Naive thymus-derived CD4-positive, alpha-beta T cell (primary cell): ENCODE measurements at regions not wholly inside any gene's neighbourhood (a gene's known extent, or its start where the extent isn't known, plus 50 kb on each side); places are given as distances from the start of the nearest gene placed in this dataset.
"Not testable (repeated sequence)": the region's sequence is repeated elsewhere in the genome, so short reads cannot be mapped to it uniquely, and the experiment has no call there.

Experiments used
- ATAC-seq: fragments of 150-1000 bp; cut with Tn5 transposase; 2 replicates; pipeline ENCODE4 v1.10.0; 2021; ENCODE audit warnings: mild to moderate bottlenecking, moderate library complexity
- CTCF ChIA-PET: fragments of 350-600 bp; sonication (Branson Sonifier 250); formaldehyde crosslinking; loops from one replicate; lab custom pipeline; 2021; ENCODE audit warnings: antibody characterized with exemption; lab: Charles Lee
- POLR2A ChIA-PET: fragments of 350-600 bp; sonication (Branson Sonifier 250); formaldehyde crosslinking; loops from one replicate; lab custom pipeline; 2021; ENCODE audit warnings: antibody characterized with exemption, inconsistent platforms; lab: Charles Lee
- DNase-seq, 9 donors: peaks; one replicate each; pipeline versions ENCODE4 v3.0.0 to v3.0.0-alpha.2; 2020 to 2022; ENCODE audit warnings: mixed read lengths in 1 of 9
- H3K27ac ChIP-seq: one replicate; pipeline ENCODE4 v1.7.0; 2013; ENCODE audit warnings: mild to moderate bottlenecking, low read depth, low read length, moderate library complexity
- H3K27me3 ChIP-seq, 2 donors: one replicate each; pipeline ENCODE4 v1.7.0; 2013; ENCODE audit warnings: low read length in 2 of 2, mild to moderate bottlenecking in 2 of 2, moderate library complexity in 2 of 2; ENCODE audit not compliant: control insufficient read depth in 2 of 2, insufficient read depth in 2 of 2
- H3K36me3 ChIP-seq, 3 experiments: 1 replicate in 2 of 3; 2 replicates in 1 of 3; pipeline ENCODE4 v1.7.0; 2013; ENCODE audit warnings: low read length in 3 of 3, mild to moderate bottlenecking in 3 of 3, moderate library complexity in 1 of 3; ENCODE audit not compliant: insufficient read depth in 3 of 3, control insufficient read depth in 2 of 3
- H3K4me1 ChIP-seq, 2 donors: one replicate each; pipeline ENCODE4 v1.7.0; 2013; ENCODE audit warnings: low read length in 2 of 2, mild to moderate bottlenecking in 2 of 2, moderate library complexity in 1 of 2; ENCODE audit not compliant: control insufficient read depth in 2 of 2, insufficient read depth in 2 of 2
- H3K4me3 ChIP-seq: 2 replicates; pipeline ENCODE4 v1.7.0; 2013; ENCODE audit warnings: mild to moderate bottlenecking, low read length
- H3K9me3 ChIP-seq, 3 experiments: 1 replicate in 2 of 3; 2 replicates in 1 of 3; pipeline ENCODE4 v1.7.0; 2013; ENCODE audit warnings: low read length in 3 of 3; ENCODE audit not compliant: control insufficient read depth in 2 of 3
- H3K27ac Mint-ChIP-seq, 9 donors: one replicate each; pipeline ENCODE4 v1.8.0; 2020 to 2022; ENCODE audit warnings: mixed read lengths in 9 of 9, mild to moderate bottlenecking in 8 of 9, moderate library complexity in 5 of 9, inconsistent platforms in 2 of 9
- H3K27me3 Mint-ChIP-seq, 5 donors: one replicate each; pipeline ENCODE4 v1.8.0; 2021 to 2022; ENCODE audit warnings: mixed read lengths in 5 of 5, mild to moderate bottlenecking in 1 of 5
- H3K36me3 Mint-ChIP-seq, 5 donors: one replicate each; pipeline ENCODE4 v1.8.0; 2020 to 2022; ENCODE audit warnings: mixed read lengths in 5 of 5, mild to moderate bottlenecking in 3 of 5, inconsistent platforms in 1 of 5
- H3K4me1 Mint-ChIP-seq, 7 donors: one replicate each; pipeline ENCODE4 v1.8.0; 2020 to 2022; ENCODE audit warnings: mixed read lengths in 7 of 7, mild to moderate bottlenecking in 3 of 7, inconsistent platforms in 1 of 7
- H3K4me3 Mint-ChIP-seq, 10 donors: one replicate each; pipeline ENCODE4 v1.8.0; 2020 to 2022; ENCODE audit warnings: mild to moderate bottlenecking in 10 of 10, mixed read lengths in 10 of 10, moderate library complexity in 6 of 10, inconsistent platforms in 2 of 10
- H3K9me3 Mint-ChIP-seq, 11 donors: one replicate each; pipeline ENCODE4 v1.8.0; 2020 to 2022; ENCODE audit warnings: mixed read lengths in 11 of 11, mild to moderate bottlenecking in 4 of 11, inconsistent platforms in 1 of 11, moderate library complexity in 1 of 11
- intact Hi-C, 2 donors: fragments of 100-400 bp; cut with micrococcal nuclease; formaldehyde crosslinking; loops; one replicate each; pipeline ENCODE4 v1.15.1; 2023

DNA sequence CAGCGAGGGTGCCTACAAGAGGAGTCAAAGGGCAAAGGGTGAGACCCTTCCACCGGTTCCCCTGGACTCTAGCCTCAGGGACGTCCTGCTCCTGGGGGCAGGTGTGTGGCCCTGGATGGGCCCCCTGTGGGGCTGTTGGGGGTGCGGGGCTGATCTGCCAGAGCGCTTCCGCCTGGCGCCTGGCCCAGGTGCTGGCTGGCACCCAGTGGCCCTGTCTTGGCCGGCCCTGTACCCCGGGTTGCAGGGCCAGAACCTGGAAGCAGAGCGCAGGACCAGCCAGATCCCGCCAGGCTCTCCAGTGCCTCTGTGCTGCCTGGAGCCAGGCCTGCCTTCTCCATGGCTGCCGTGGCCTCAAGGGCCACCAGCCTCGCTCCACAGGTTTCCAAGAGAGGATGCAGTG lies 1625.8 kb upstream of the GOT2 start:
- H3K36me3 ChIP-seq, DNase-seq, H3K9me3 Mint-ChIP-seq, H3K36me3 Mint-ChIP-seq, H3K27ac Mint-ChIP-seq, H3K27ac ChIP-seq, ATAC-seq, H3K9me3 ChIP-seq, H3K4me3 ChIP-seq, H3K4me3 Mint-ChIP-seq, CTCF ChIA-PET, H3K4me1 Mint-ChIP-seq, H3K27me3 Mint-ChIP-seq, H3K27me3 ChIP-seq, H3K4me1 ChIP-seq, POLR2A ChIA-PET: not testable (repeated sequence)
- intact Hi-C loops: loop anchor here in 1 of 2 donors (5.0 kb wide), 1 partner anchor 522 kb away; no protein-coding TSS in a partner anchor

DNA sequence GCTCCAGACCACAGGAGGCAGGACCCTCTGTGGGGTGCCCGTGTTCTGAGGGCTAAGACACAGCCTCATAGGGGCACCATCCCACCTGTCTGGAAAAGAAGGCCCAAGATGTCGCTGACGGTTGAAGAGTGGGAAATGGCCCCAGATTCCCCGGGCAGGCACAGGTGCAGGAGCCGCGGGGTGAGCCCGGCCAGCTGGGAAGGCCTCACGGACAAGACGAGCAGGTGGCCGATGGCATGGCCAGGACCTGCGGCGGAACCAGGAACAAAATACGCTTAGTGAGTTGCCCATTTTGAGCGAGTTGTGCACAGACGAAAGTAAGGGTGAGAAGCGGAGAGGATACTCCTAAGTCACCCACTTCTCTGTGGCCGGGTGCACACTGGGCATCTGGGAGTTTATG lies 1625.3 kb upstream of the GOT2 start:
- H3K36me3 ChIP-seq, DNase-seq, H3K4me1 Mint-ChIP-seq, H3K4me3 ChIP-seq, H3K9me3 ChIP-seq, H3K36me3 Mint-ChIP-seq, H3K27me3 ChIP-seq, ATAC-seq, H3K9me3 Mint-ChIP-seq, CTCF ChIA-PET, H3K4me1 ChIP-seq, H3K27ac ChIP-seq, POLR2A ChIA-PET, H3K27me3 Mint-ChIP-seq, intact Hi-C loops, H3K27ac Mint-ChIP-seq, H3K4me3 Mint-ChIP-seq: not testable (repeated sequence)

DNA sequence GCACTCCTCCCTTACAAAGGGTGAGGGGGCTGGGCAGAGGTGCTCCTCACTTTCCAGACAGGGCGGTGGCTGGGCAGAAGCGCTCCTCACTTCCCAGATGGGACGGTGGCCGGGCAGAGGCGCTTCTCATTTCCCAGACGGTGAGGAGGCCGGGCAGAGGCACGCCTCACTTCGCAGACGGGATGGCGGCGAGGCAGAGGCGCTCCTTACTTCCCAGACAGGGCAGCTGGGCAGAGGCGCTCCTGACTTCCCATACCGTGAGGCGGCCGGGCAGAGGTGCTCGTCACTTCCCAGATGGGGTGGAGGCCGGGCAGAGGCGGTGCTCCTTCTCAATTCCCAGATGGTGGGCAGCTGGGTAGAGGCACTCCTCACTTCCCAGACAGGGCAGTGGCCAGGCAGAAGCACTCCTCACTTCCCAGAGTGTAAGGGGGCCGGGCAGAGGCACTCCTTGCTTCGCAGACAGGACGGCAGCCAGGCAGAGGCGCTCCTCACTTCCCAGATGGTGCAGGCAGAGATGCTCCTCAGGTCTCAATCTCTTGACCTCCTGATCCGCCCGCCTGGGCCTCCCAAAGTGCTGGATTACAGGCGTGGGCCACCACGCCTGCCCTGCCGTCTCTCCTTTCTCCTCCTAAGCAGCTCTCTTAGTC lies 1623.9 kb upstream of the GOT2 start:
- H3K9me3 ChIP-seq, H3K27ac Mint-ChIP-seq, POLR2A ChIA-PET: not testable (repeated sequence)

DNA sequence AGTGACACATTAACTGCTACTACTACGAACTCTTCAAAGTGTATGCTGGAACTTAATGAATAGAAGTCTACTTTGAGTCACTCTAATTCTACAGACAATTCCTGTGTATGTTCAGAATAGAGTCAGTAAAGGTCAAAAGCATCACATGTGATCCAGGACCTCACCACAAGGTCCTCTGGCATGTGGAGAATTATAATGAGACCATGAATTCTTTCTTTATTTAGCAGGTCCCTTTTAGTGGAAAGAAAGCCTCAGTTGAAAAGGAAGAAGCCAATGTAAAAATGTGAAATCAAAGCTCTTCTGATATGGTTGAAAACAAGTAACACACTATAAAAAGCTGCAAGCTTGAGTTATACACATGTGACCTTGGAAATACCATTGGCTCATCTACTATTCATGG lies 1612.1 kb upstream of the GOT2 start:
- POLR2A ChIA-PET: no interaction called here
- no peaks in the 10 kb centered on the region for H3K4me1 ChIP-seq
- ATAC-seq (no peak), DNase-seq (no peak)
- Mint-ChIP-seq H3K4me3 (no peak overlapping the region), H3K9me3 (peaks cover 0 to 32% (median 7%) of the 10 kb centered on the region in 11 donors), H3K36me3 (peaks cover 0 to 5% (median 0%) of the 10 kb centered on the region in 5 donors), H3K27me3 (no peaks in the 10 kb centered on the region), H3K27ac (no peak overlapping the region), H3K4me1 (no peaks in the 10 kb centered on the region)
- no peak overlapping the region for H3K27ac ChIP-seq
- no peak overlapping the region for H3K4me3 ChIP-seq
- no peaks in the 10 kb centered on the region for H3K9me3 ChIP-seq
- intact Hi-C loops: no loop called here
- H3K27me3 ChIP-seq: no peaks in the 10 kb centered on the region
- CTCF ChIA-PET: interaction anchor here (0.7 kb wide), 1 partner anchor 16 kb away, joined by 3 read pairs; no protein-coding TSS in a partner anchor
- H3K36me3 ChIP-seq: no peaks in the 10 kb centered on the region

More for the DNA sequence above, 1623.9 kb upstream of the GOT2 start:
- CTCF ChIA-PET, H3K4me1 ChIP-seq, intact Hi-C loops, H3K4me3 ChIP-seq, ATAC-seq, H3K36me3 Mint-ChIP-seq, H3K27me3 ChIP-seq, H3K9me3 Mint-ChIP-seq, H3K4me3 Mint-ChIP-seq, H3K27ac ChIP-seq, H3K27me3 Mint-ChIP-seq, H3K36me3 ChIP-seq, DNase-seq, H3K4me1 Mint-ChIP-seq: not testable (repeated sequence)

DNA sequence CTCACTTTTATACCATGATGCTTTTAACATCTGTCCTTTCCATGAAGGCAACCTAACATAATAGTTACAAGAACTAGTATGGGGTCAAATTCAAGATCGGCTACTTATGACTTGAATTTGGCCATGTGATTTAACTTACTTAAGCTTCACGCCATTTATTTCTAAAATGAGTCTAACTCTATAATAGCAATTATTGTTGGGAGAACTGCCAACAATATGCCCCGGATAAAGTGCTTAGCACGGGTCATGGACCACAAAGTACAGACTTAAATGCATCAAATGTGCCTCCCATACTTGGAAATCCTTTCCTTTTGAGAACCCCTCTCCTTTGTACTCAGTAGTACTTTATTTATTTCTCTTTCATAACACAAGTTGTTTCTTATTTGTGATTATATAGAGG lies 1603.6 kb upstream of the GOT2 start:
- no peaks in the 10 kb centered on the region for H3K4me1 Mint-ChIP-seq
- Histone ChIP-seq H3K9me3 (no peaks in the 10 kb centered on the region), H3K4me3 (no peak overlapping the region), H3K27ac (no peak overlapping the region), H3K27me3 (no peaks in the 10 kb centered on the region), H3K36me3 (no peaks in the 10 kb centered on the region), H3K4me1 (no peaks in the 10 kb centered on the region)
- H3K4me3 Mint-ChIP-seq: no peak overlapping the region
- H3K36me3 Mint-ChIP-seq: no peaks in the 10 kb centered on the region
- DNase-seq (no peak), ATAC-seq (no peak)
- peaks cover 0 to 18% (median 5%) of the 10 kb centered on the region in 11 donors for H3K9me3 Mint-ChIP-seq
- intact Hi-C loops: no loop called here
- ChIA-PET CTCF (no interaction called here), POLR2A (no interaction called here)
- H3K27ac Mint-ChIP-seq: no peak overlapping the region
- no peaks in the 10 kb centered on the region for H3K27me3 Mint-ChIP-seq

DNA sequence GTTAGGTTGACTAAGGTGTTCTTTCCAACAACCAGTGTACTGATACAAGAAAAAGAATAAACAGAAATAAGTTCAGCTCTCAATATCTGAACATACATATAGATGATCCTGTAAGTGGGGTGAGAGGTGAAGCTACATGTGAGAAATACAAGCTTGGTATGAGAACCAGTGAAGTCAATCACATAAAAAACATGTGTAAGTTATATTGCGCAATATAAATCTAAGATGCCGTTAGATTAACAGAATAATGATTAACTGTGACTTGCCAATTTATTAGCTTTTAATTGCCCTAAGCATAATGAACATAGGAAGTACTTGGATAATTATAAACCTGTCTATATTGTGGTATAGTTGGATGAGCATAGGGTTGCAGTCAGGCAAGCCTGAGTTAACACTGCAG lies 1597.1 kb upstream of the GOT2 start:
- no peak overlapping the region for H3K27ac Mint-ChIP-seq
- Histone ChIP-seq H3K36me3 (no peaks in the 10 kb centered on the region), H3K9me3 (no peaks in the 10 kb centered on the region), H3K4me1 (no peaks in the 10 kb centered on the region), H3K4me3 (no peak overlapping the region), H3K27ac (no peak overlapping the region), H3K27me3 (no peaks in the 10 kb centered on the region)
- intact Hi-C loops: no loop called here
- ChIA-PET CTCF (no interaction called here), POLR2A (no interaction called here)
- H3K9me3 Mint-ChIP-seq: peaks cover 3 to 39% (median 9%) of the 10 kb centered on the region in 11 donors
- no peaks in the 10 kb centered on the region for H3K27me3 Mint-ChIP-seq
- no peak for DNase-seq
- no peaks in the 10 kb centered on the region for H3K36me3 Mint-ChIP-seq
- ATAC-seq: no peak
- H3K4me3 Mint-ChIP-seq: no peak overlapping the region
- no peaks in the 10 kb centered on the region for H3K4me1 Mint-ChIP-seq

DNA sequence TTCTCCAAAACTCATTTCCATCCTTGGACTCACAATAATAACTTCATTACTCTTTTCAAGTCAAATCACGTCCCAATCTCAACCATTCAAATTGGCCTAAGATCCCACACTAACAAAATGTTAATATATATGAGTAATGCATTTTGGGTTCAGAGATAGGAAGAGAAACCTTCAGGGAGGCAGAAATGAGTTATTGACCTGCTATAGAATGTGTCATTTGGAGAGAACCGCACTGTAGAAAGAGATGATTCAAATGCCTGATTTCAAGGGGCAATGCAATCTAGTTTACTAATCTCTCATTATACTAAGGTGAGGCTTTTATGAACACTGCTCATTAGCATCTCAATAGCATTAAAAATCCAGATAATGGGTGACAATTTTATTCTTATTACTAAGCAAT lies 1595.0 kb upstream of the GOT2 start:
- H3K4me1 Mint-ChIP-seq: no peaks in the 10 kb centered on the region
- H3K27ac Mint-ChIP-seq: no peak overlapping the region
- Histone ChIP-seq H3K4me1 (no peaks in the 10 kb centered on the region), H3K9me3 (no peaks in the 10 kb centered on the region), H3K27ac (no peak overlapping the region), H3K36me3 (no peaks in the 10 kb centered on the region), H3K4me3 (no peak overlapping the region), H3K27me3 (no peaks in the 10 kb centered on the region)
- peaks cover 3 to 33% (median 7%) of the 10 kb centered on the region in 11 donors for H3K9me3 Mint-ChIP-seq
- POLR2A ChIA-PET: no interaction called here
- CTCF ChIA-PET: no interaction called here
- DNase-seq: no peak
- H3K36me3 Mint-ChIP-seq: no peaks in the 10 kb centered on the region
- no peak for ATAC-seq
- no peak overlapping the region for H3K4me3 Mint-ChIP-seq
- no peaks in the 10 kb centered on the region for H3K27me3 Mint-ChIP-seq
- intact Hi-C loops: no loop called here
